SKM-1 (cell line): ENCODE measurements at regions not wholly inside any gene's neighbourhood (a gene's known extent, or its start where the extent isn't known, plus 50 kb on each side); places are given as distances from the start of the nearest gene placed in this dataset.

ENCODE experiments used
- DNase-seq: peaks from one replicate; lab custom pipeline; 2025; ENCODE audit not compliant: unreplicated experiment; lab: John Stamatoyannopoulos, UW

DNA sequence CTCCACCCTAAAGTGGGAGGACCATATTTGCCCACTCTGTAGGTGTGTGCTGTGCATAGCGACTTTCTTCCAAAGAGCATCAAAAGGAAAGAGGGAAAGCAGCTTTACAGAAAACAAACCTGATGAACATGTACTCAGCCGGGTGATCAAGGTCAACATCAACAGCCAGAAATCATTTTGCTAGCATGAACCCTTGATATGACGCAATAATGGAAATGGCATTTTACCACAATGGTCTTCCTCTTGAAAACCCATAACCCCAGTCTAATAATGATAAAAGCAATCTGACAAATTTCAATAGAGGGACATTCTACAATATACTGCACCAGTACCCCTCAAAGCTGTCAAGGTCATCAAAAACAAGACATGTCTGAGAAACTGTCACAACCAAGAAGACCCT lies 350.2 kb downstream of the FBXO15 start:
- no peak for DNase-seq

DNA sequence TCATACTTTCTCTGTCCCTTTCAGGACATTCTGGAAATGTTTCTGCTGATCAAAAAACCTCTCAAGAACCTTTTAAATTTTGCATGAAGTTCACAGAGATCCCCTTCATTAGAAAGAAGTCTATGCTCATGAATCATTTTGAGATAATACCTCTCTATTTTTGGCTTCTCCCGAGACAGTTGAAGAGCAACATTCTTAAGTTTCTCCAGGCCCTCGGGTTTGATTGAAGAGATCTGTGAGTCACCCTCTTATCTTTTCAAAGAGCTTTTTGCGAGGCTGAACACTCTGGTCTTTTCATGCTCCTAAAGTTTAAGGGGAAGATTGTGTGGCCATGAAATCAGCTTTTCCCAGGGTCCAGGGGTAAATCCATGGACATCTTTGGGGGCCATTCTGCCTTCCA lies 354.2 kb downstream of the FBXO15 start:
- no peak for DNase-seq

GRCh38 chr18:73791081-73791480 lies 356.6 kb downstream of the FBXO15 start:
- DNase-seq, result no peak

DNA sequence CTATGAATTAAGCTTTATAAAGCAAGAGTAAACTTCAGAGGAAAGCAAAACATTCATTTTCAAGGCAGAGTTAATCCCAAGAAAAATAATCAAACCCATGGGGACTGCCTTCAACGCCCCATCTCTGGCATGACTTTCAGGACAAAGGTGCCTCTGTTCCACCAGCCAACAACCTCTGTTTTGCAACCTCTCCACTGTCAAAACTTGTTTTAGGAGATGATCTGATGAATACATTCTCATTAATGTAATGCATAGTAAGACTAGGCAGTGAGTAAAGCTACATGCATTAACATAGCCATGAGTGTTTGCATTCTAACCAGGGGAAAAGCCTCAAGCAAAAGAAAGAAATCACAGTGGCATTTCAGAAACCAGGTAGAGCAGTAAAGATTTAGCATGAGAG lies 357.0 kb downstream of the FBXO15 start:
- no peak for DNase-seq

GRCh38 chr18:73787316-73787715 lies 360.3 kb downstream of the FBXO15 start:
- no peak for DNase-seq

GRCh38 chr18:73785300-73785699 lies 362.3 kb downstream of the FBXO15 start:
- DNase-seq, result no peak

DNA sequence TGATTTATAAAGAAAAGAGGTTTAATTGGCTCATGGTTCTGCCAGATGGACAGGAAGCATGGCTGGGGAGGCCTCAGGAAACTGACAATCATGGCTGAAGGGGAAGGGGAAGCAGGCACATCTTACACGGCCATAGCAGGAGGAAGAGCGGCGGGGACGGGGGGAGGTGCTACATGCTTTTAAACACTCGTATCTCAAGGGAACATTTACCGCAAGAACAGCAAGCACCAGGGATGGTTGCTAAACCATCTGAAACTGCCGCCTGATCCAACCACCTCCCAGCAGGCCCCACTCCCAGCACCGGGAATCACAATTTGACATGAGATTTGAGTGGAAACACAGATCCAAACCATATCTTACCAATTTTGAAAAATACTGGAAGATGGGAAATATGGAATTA lies 362.8 kb downstream of the FBXO15 start:
- no peak for DNase-seq

GRCh38 chr18:73782405-73782804 lies 365.2 kb downstream of the FBXO15 start:
- no peak for DNase-seq

- DNase-seq, result no peak
Measured at GRCh38 chr18:73780218-73780617, 367.4 kb downstream of the FBXO15 start.

DNA sequence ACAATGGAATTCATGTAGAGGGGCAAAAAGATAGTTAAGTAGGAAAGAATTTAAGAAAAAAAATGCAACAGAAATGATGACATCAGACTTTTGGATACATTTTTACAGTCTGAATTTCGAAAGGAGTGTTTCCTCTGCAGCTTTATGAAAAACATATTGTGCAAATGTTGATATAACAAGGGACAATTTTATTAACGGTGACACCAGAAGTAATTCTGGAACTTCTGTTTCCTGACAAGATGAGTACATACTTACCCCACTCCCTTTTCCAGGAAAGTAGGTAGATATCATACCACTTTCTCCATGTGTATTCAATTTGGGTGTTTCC lies 369.6 kb downstream of the FBXO15 start:
- no peak for DNase-seq

DNA sequence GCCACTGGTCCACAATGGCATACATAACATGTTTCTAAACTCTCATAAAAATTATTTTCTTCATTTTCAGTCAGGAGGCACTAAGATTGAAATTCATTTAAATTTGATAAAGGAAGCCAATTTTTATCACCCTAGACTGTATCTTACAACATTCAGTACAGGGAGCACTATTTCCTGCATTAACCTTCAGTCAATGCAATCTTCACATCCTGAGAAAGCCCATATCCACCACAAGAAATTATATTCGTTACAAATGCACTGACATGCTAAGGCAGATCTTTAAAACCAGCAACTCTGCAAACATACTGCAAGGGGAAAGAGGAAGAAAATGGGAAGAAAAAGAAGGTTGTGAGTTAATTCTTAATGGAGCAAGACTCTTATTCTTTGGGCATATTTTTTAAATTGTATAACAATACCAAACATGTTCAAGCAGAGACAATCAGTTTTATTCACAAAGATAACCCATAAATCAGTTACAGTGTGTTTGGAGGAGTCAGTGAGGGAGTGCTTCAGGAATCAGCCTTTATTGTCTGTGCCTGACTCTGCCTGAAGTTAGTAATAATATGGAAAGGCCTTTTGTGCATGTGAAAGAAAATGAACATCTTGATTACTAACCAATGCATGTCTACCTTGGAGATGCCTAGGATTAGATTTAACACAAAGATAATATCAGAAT lies 370.1 kb downstream of the FBXO15 start:
- no peak for DNase-seq

- DNase-seq, result no peak
Measured at GRCh38 chr18:73774811-73775509, 372.7 kb downstream of the FBXO15 start.

DNA sequence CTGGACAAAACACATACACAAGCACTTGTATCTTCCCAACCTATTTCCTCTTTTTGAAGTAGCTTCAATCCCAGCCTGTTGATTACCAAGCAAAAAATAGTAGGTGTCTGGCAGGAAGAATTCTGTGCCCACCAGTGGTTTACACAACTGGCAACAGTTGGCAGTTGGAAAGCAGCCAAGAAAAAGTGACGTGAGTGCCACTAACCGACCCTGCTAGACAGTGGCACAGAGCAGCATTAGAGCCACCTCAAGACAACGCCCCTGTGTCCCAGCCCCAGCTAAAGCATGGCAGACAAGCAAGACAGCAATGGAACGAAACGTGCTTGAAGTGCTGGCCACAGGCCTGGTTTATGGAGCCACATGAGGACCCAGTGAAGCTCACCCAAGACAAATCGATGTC lies 379.6 kb downstream of the FBXO15 start:
- no peak for DNase-seq

DNA sequence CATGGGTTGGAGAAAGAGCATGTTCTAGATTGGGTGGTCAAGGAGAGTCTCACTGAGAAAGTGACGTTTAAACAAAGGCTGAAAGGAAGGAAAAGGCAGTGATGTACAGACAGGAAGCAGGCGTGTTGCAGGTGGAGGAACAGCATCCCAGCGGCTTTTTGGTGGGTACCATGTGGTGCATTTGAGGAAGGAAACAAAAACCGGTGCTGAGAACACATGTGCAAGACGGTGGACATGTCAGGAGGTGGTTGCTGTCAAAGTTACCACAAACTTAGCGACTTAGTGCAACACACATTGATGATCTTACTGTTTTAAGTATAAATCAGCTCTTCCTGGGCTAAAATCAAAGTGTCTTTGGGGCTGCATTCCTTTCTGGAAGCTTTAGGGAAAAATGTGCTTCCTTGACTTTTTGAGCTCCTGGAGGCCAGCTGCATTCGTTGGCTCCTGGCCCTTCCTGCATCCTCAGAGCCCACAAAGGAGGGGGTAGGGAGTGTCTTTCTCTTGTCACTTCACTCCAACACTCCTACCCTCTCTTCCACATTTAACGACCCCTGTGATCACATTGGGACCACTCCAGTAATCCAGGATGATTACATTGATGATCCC lies 380.6 kb downstream of the FBXO15 start:
- no peak for DNase-seq

DNA sequence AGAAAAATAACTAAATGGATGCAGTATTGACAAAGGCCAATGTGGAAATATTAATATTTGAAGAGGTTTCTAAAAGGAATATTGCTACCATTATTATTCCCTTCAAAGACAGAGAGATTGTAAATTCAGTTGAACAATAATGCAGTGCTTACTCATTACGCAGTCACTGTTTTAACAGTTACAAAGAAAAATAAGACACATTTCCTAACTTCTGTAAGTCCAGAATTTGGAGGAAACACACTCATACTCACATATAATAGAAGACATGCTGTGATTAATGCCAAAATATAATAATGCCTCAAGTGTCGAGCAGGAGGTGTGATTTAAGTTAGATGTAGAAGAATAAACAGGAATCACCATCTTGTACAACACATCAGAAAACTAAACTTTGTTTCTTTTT lies 389.2 kb downstream of the FBXO15 start:
- no peak for DNase-seq

- DNase-seq, result no peak
Measured at GRCh38 chr18:73756256-73757091, 391.2 kb downstream of the FBXO15 start.

- DNase-seq, result no peak
Measured at GRCh38 chr18:73752965-73753364, 394.7 kb downstream of the FBXO15 start.

GRCh38 chr18:73752546-73752945 lies 395.1 kb downstream of the FBXO15 start:
- DNase-seq, result no peak

DNA sequence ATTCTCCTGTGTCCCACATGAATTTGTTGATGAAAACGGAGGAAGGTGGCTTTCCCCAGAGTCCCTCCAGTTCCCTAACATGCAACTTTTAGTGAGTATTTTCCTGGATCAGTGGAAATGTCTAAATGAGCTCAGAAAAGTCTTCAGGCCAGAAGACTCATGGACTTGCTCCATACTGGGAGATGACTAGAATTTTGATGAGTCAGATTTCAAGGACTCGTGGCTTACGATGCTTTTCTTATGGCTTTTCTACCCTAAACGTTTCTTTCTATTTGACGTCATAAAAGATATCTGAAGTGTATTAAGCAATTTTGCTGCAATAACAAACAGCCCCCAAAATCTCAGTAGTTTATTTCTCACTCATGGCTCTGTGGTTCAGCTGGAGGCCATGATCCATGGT lies 397.6 kb downstream of the FBXO15 start:
- DNase-seq, result no peak

GRCh38 chr18:73749304-73749703 lies 398.3 kb downstream of the FBXO15 start:
- DNase-seq, result no peak

DNA sequence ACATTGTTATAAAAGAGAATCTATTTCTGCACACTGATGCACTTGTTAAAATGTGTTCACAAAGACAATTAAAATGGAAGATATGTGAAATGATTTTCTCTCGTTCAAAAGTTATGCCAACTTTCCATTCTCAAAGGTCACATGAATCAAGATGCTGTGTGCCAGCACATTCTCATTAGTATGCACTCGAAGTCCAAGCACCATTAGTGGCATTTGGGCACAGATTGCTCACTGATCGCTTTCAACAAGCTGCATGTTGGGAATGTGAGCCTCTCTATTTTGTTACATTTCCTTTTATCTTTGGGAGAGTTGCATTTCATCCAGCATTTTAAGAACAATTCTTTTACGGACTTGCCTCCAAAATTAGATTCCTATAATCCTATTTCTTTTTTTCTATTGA lies 398.9 kb downstream of the FBXO15 start:
- no peak for DNase-seq

GRCh38 chr18:73746101-73746500 lies 401.5 kb downstream of the FBXO15 start:
- DNase-seq, result no peak
